Body of pancreas (tissue), 4 donors: ENCODE measurements at regions not wholly inside any gene's neighbourhood (a gene's known extent, or its start where the extent isn't known, plus 50 kb on each side); places are given as distances from the start of the nearest gene placed in this dataset.
A peak's percentile ranks its signal among the peaks of the same experiment; 100 is the strongest.

Source experiments
- ATAC-seq: fragments of 150-250 bp; one replicate; pipeline ENCODE4 v1.9.1; 2016
- DNase-seq, 4 donors: peaks; one replicate each; pipeline ENCODE4 v3.0.0-alpha.2; 2019
- H3K27ac ChIP-seq, 4 donors: fragments of 200-600 bp; sonication (generic); 1 replicate in 3 of 4; 2 replicates in 1 of 4; pipeline versions ENCODE4 v1.5.1 to v1.6.1; 2016 to 2019; ENCODE audit warnings: mild to moderate bottlenecking in 1 of 4, mixed read lengths in 1 of 4, moderate library complexity in 1 of 4
- H3K27me3 ChIP-seq, 2 donors: fragments of 200-600 bp; sonication (generic); one replicate each; pipeline ENCODE4 v1.6.0; 2016; ENCODE audit warnings: mild to moderate bottlenecking in 1 of 2
- H3K36me3 ChIP-seq, 2 donors: fragments of 200-600 bp; sonication (generic); replicated peaks in 1 of 2; 2 replicates each; pipeline ENCODE4 v1.5.1; 2016; ENCODE audit warnings: low read depth in 2 of 2; ENCODE audit not compliant: insufficient read depth in 1 of 2
- H3K4me1 ChIP-seq: fragments of 200-600 bp; sonication (generic); one replicate; pipeline ENCODE4 v1.6.0; 2016
- H3K4me3 ChIP-seq, 2 donors: fragments of 200-600 bp; sonication (generic); 1 replicate in 1 of 2; 2 replicates in 1 of 2; pipeline ENCODE4 v1.5.1; 2016 to 2019
- H3K9me3 ChIP-seq, 3 donors: fragments of 200-600 bp; sonication (generic); 1 replicate in 2 of 3; 2 replicates in 1 of 3; pipeline ENCODE4 v1.5.1; 2016
- POLR2A ChIP-seq, 3 donors: fragments of 450-650 bp; IDR thresholded peaks; one replicate each; pipeline ENCODE4 v1.6.1; 2016; ENCODE audit warnings: antibody characterized with exemption in 3 of 3, mild to moderate bottlenecking in 2 of 3
- WGBS, 2 donors: methylation state at CpG; one replicate each; pipeline ENCODE4 v1.1.5; 2017; 5-methylcytosine and 5-hydroxymethylcytosine counted together
- intact Hi-C: fragments of 100-400 bp; cut with DNase I; formaldehyde crosslinking; loops from one replicate; pipeline ENCODE4 v1.15.1; 2023
- TF ChIP-seq, protein P1 (sequence below), 7 experiments: fragments of 450-650 bp in 4 of 7; fragments of 200-600 bp in 3 of 7; sonication (generic) in 3 of 7; IDR thresholded peaks; one replicate each; pipeline ENCODE4 v1.5.1; 2016 to 2019; ENCODE audit warnings: antibody characterized with exemption in 7 of 7

DNA sequence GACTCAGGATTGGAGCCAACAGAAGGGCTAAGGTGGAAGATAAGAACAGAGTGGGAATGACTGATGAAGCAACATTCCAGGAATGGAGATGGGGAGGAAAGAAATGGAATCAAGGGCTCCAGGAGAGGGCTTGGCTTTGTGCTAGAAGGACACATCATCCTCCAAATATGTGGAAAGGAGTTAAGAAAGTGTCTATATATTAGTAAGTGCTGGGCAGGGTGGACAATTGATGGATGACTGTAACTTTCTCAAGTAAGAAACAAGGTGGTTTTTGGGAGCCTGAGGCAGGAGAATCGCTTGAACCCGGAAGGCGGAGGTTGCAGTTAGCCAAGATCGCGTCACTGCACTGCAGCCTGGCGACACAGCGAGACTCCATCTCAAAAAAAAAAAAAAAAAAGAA is 71.6 kb upstream of the NFKB1 start:
- no peak for TF ChIP-seq POLR2A (IDR thresholded peaks at IDR 0.05)
- TF ChIP-seq, protein P1, sequence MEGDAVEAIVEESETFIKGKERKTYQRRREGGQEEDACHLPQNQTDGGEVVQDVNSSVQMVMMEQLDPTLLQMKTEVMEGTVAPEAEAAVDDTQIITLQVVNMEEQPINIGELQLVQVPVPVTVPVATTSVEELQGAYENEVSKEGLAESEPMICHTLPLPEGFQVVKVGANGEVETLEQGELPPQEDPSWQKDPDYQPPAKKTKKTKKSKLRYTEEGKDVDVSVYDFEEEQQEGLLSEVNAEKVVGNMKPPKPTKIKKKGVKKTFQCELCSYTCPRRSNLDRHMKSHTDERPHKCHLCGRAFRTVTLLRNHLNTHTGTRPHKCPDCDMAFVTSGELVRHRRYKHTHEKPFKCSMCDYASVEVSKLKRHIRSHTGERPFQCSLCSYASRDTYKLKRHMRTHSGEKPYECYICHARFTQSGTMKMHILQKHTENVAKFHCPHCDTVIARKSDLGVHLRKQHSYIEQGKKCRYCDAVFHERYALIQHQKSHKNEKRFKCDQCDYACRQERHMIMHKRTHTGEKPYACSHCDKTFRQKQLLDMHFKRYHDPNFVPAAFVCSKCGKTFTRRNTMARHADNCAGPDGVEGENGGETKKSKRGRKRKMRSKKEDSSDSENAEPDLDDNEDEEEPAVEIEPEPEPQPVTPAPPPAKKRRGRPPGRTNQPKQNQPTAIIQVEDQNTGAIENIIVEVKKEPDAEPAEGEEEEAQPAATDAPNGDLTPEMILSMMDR (IDR thresholded peaks at IDR 0.05): no peak
- intact Hi-C loops: no loop called here
- ATAC-seq (no peak), DNase-seq (no peak)
- Histone ChIP-seq H3K27me3 (no peaks in the 10 kb centered on the region), H3K4me3 (no peak overlapping the region), H3K36me3 (no peaks in the 10 kb centered on the region), H3K27ac (no peak overlapping the region), H3K9me3 (no peaks in the 10 kb centered on the region), H3K4me1 (no peaks in the 10 kb centered on the region)
- 83 to 84% methylated on average over 7 of the region's 7 CpGs for whole genome bisulfite sequencing, 2 donors

- 14 to 21% methylated on average over 2 of the region's 2 CpGs for WGBS, 2 donors
- ATAC-seq (no peak), DNase-seq (no peak)
- H3K4me3 ChIP-seq: peak overlapping the region in 1 of 2 donors; percentile 52
- H3K36me3 ChIP-seq: no peaks in the 10 kb centered on the region
- H3K27me3 ChIP-seq: no peaks in the 10 kb centered on the region
- H3K9me3 ChIP-seq: no peaks in the 10 kb centered on the region
- peak overlapping the region in 1 of 4 donors; percentile 68 for H3K27ac ChIP-seq
- no peaks in the 10 kb centered on the region for H3K4me1 ChIP-seq
- TF ChIP-seq POLR2A (IDR thresholded peaks at IDR 0.05): no peak
- TF ChIP-seq, protein P1 (IDR thresholded peaks at IDR 0.05): no peak
- intact Hi-C loops: no loop called here
Measured at GRCh38 chr4:102430461-102430910, 70.7 kb upstream of the NFKB1 start.

DNA sequence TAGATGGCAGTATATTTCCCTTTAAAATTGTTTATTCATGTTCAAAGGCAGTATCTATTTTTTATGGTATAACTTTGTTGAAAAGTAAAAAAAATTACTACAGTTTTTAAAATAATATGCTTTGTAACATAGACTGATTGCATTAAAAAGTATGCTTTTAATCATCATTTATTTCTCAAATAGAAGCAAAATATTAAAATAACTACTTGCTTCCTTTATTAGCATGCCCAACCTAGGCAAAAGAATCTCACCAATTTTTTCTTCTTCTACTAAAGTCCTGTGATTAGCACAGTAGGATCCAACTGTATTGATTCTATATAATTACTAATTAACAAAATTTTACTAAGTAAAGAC is 69.6 kb upstream of the NFKB1 start:
- no peaks in the 10 kb centered on the region for H3K27me3 ChIP-seq
- peak overlapping the region in 2 of 4 donors; percentile 46 to 68 for H3K27ac ChIP-seq
- intact Hi-C loops: no loop called here
- H3K4me3 ChIP-seq: peak overlapping the region in 1 of 2 donors; percentile 52
- H3K36me3 ChIP-seq: no peaks in the 10 kb centered on the region
- no peaks in the 10 kb centered on the region for H3K9me3 ChIP-seq
- TF ChIP-seq, protein P1 (IDR thresholded peaks at IDR 0.05): no peak
- TF ChIP-seq POLR2A (IDR thresholded peaks at IDR 0.05): no peak
- H3K4me1 ChIP-seq: no peaks in the 10 kb centered on the region
- no peak for ATAC-seq
- no peak for DNase-seq

GRCh38 chr4:102437111-102437510 is 64.0 kb upstream of the NFKB1 start:
- DNase-seq: no peak
- ATAC-seq: no peak
- no peaks in the 10 kb centered on the region for H3K9me3 ChIP-seq
- H3K27me3 ChIP-seq: no peaks in the 10 kb centered on the region
- peaks cover 22% of the 10 kb centered on the region for H3K4me1 ChIP-seq
- no peak overlapping the region for H3K27ac ChIP-seq
- H3K36me3 ChIP-seq: no peaks in the 10 kb centered on the region
- WGBS, 2 donors: 53 to 96% methylated on average over 3 of the region's 3 CpGs
- intact Hi-C loops: no loop called here
- TF ChIP-seq POLR2A (IDR thresholded peaks at IDR 0.05): no peak
- TF ChIP-seq, protein P1 (IDR thresholded peaks at IDR 0.05): no peak
- H3K4me3 ChIP-seq: no peak overlapping the region

- Histone ChIP-seq H3K27me3 (no peaks in the 10 kb centered on the region), H3K4me1 (peaks cover 29% of the 10 kb centered on the region), H3K9me3 (no peaks in the 10 kb centered on the region), H3K27ac (peak overlapping the region in 2 of 4 donors; percentile 6 to 7), H3K36me3 (no peaks in the 10 kb centered on the region), H3K4me3 (no peak overlapping the region)
- no peak for TF ChIP-seq POLR2A (IDR thresholded peaks at IDR 0.05)
- TF ChIP-seq, protein P1 (IDR thresholded peaks at IDR 0.05): no peak
- intact Hi-C loops: no loop called here
- WGBS, 2 donors: 71 to 77% methylated on average over 4 of the region's 4 CpGs
- ATAC-seq: no peak
- DNase-seq: no peak
Measured at GRCh38 chr4:102438396-102439235, 62.5 kb upstream of the NFKB1 start.
